Uterus (tissue), 3 donors: ENCODE measurements at regions not wholly inside any gene's neighbourhood (a gene's known extent, or its start where the extent isn't known, plus 50 kb on each side); places are given as distances from the start of the nearest gene placed in this dataset.
A peak's percentile ranks its signal among the peaks of the same experiment; 100 is the strongest.

ENCODE experiments used
- DNase-seq, 2 donors: peaks; one replicate each; pipeline ENCODE4 v3.0.0-alpha.2; 2019 to 2020
- H3K27ac ChIP-seq, 2 donors: fragments of 200-600 bp; sonication (generic); 1 replicate in 1 of 2; 2 replicates in 1 of 2; pipeline ENCODE4 v1.5.1; 2016 to 2018
- H3K27me3 ChIP-seq, 2 donors: fragments of 200-600 bp; sonication (generic); one replicate each; pipeline ENCODE4 v1.5.1; 2018 to 2019; ENCODE audit warnings: control low read depth in 1 of 2
- H3K36me3 ChIP-seq, 2 donors: fragments of 200-600 bp; sonication (generic); one replicate each; pipeline ENCODE4 v1.5.1; 2019; ENCODE audit warnings: control low read depth in 1 of 2
- H3K4me1 ChIP-seq, 2 donors: fragments of 200-600 bp; sonication (generic); one replicate each; pipeline ENCODE4 v1.5.1; 2018 to 2019; ENCODE audit warnings: control low read depth in 1 of 2
- H3K4me3 ChIP-seq, 2 donors: fragments of 200-600 bp; sonication (generic); 1 replicate in 1 of 2; 2 replicates in 1 of 2; pipeline ENCODE4 v1.5.1; 2018 to 2019; ENCODE audit warnings: mild to moderate bottlenecking in 1 of 2
- H3K9me3 ChIP-seq, 2 donors: fragments of 200-600 bp; sonication (generic); one replicate each; pipeline ENCODE4 v1.5.1; 2019; ENCODE audit warnings: control low read depth in 1 of 2
- CTCF ChIP-seq, 4 experiments: fragments of 200-600 bp in 2 of 4; fragments of 450-650 bp in 2 of 4; sonication (generic) in 2 of 4; IDR thresholded peaks; one replicate each; pipeline ENCODE4 v1.5.1; 2016 to 2019; ENCODE audit warnings: antibody characterized with exemption in 4 of 4, mild to moderate bottlenecking in 2 of 4, moderate library complexity in 1 of 4
- POLR2A ChIP-seq, 2 donors: fragments of 450-650 bp; IDR thresholded peaks; one replicate each; pipeline ENCODE4 v1.6.1; 2016; ENCODE audit warnings: antibody characterized with exemption in 2 of 2, mild to moderate bottlenecking in 1 of 2, moderate library complexity in 1 of 2
- intact Hi-C: fragments of 100-400 bp; cut with DNase I; formaldehyde crosslinking; loops from one replicate; pipeline ENCODE4 v1.15.1; 2023; ENCODE audit warnings: low total_unique reads
- donor health status: DM: yes; HTN: yes; CAD: no.

- Histone ChIP-seq H3K4me3 (no peak overlapping the region), H3K36me3 (no peaks in the 10 kb centered on the region), H3K4me1 (no peaks in the 10 kb centered on the region), H3K27me3 (no peaks in the 10 kb centered on the region), H3K27ac (no peak overlapping the region), H3K9me3 (no peaks in the 10 kb centered on the region)
- TF ChIP-seq CTCF (IDR thresholded peaks at IDR 0.05) (no peak), POLR2A (IDR thresholded peaks at IDR 0.05) (no peak)
- intact Hi-C loops = no loop called here
- no peak for DNase-seq
Measured at GRCh38 chr20:21618759-21619416, 86.6 kb upstream of the PAX1 start.

GRCh38 chr20:21615617-21616080, 89.8 kb upstream of the PAX1 start:
- no peak overlapping the region for H3K27ac ChIP-seq
- intact Hi-C loops = no loop called here
- no peak overlapping the region for H3K4me3 ChIP-seq
- H3K36me3 ChIP-seq = no peaks in the 10 kb centered on the region
- TF ChIP-seq POLR2A (IDR thresholded peaks at IDR 0.05) (no peak), CTCF (IDR thresholded peaks at IDR 0.05) (peak; percentile 11 to 38 (median 30))
- H3K27me3 ChIP-seq = no peaks in the 10 kb centered on the region
- peak in 1 of 2 donors; percentile 29 for DNase-seq
- no peaks in the 10 kb centered on the region for H3K9me3 ChIP-seq
- H3K4me1 ChIP-seq = no peaks in the 10 kb centered on the region

GRCh38 chr20:21614980-21615379, 90.5 kb upstream of the PAX1 start:
- Histone ChIP-seq H3K27me3 (no peaks in the 10 kb centered on the region), H3K36me3 (no peaks in the 10 kb centered on the region), H3K9me3 (no peaks in the 10 kb centered on the region), H3K4me3 (no peak overlapping the region), H3K27ac (no peak overlapping the region), H3K4me1 (no peaks in the 10 kb centered on the region)
- TF ChIP-seq POLR2A (IDR thresholded peaks at IDR 0.05) (no peak), CTCF (IDR thresholded peaks at IDR 0.05) (no peak)
- DNase-seq = no peak
- intact Hi-C loops = no loop called here

- Histone ChIP-seq H3K4me1 (no peaks in the 10 kb centered on the region), H3K36me3 (no peaks in the 10 kb centered on the region), H3K4me3 (no peak overlapping the region), H3K27ac (no peak overlapping the region), H3K27me3 (no peaks in the 10 kb centered on the region), H3K9me3 (no peaks in the 10 kb centered on the region)
- intact Hi-C loops = no loop called here
- no peak for DNase-seq
- TF ChIP-seq POLR2A (IDR thresholded peaks at IDR 0.05) (no peak), CTCF (IDR thresholded peaks at IDR 0.05) (no peak)
Measured at GRCh38 chr20:21613512-21613911, 92.0 kb upstream of the PAX1 start.

- H3K36me3 ChIP-seq = no peaks in the 10 kb centered on the region
- H3K4me1 ChIP-seq = no peaks in the 10 kb centered on the region
- H3K9me3 ChIP-seq = no peaks in the 10 kb centered on the region
- H3K27ac ChIP-seq = no peak overlapping the region
- no peak for DNase-seq
- intact Hi-C loops = no loop called here
- H3K4me3 ChIP-seq = no peak overlapping the region
- H3K27me3 ChIP-seq = no peaks in the 10 kb centered on the region
- TF ChIP-seq CTCF (IDR thresholded peaks at IDR 0.05) = no peak
- no peak for TF ChIP-seq POLR2A (IDR thresholded peaks at IDR 0.05)
Measured at GRCh38 chr20:21609981-21610380, 95.5 kb upstream of the PAX1 start.
